ENCODE measurements at regions not wholly inside any gene's neighbourhood (a gene's known extent, or its start where the extent isn't known, plus 50 kb on each side); places are given as distances from the start of the nearest gene placed in this dataset.
"Not testable (repeated sequence)": the region's sequence is repeated elsewhere in the genome, so short reads cannot be mapped to it uniquely, and the experiment has no call there.

- DNase-seq, result no peak
Observed at GRCh38 chr9:10843151-10843550, 230.3 kb upstream of the PTPRD start.

GRCh38 chr9:10855847-10856246 is 243.0 kb upstream of the PTPRD start:
- DNase-seq, result peak; percentile 43

- DNase-seq, result no peak
Observed at GRCh38 chr9:10858817-10859216, 246.0 kb upstream of the PTPRD start.

DNA sequence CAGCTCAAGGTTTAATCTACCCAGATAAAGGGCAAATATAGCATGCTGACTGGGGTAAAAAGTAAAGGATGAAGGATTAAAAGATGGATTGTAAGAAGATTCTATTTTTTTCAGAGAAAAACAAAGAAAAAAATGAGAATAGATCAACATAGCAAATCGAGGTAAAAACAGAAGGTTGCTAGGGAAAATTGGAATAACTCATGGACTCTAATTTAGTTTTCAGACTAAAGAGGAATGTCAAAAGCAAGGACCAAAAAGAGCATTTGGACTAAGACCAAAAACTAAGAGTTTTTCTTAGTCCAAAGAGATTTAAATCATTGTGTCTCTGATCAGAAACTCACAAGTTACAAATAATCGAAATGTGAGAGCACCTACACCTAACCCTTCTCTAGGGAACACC is 250.7 kb upstream of the PTPRD start:
- DNase-seq, result no peak

DNA sequence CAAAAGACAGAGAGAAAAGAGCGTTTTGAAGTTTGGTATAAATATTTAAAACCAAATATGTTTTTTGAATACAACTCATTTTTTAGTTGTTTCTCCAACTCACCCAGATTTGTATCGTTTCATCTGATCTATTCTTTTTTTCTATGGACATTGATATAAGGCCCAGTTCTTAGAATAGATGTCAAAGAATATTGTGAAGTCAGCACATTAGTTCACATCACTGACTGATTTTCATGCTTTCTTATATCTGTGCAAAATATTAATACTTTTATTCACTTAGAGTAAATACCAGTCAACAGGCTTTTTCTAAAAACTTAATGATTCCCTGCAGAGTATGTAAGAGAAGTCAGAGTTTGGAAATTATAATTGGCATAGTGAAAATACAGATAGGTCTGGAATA is 254.4 kb upstream of the PTPRD start:
- DNase-seq, result no peak

- DNase-seq, result no peak
Observed at GRCh38 chr9:10869687-10870086, 256.9 kb upstream of the PTPRD start.

DNA sequence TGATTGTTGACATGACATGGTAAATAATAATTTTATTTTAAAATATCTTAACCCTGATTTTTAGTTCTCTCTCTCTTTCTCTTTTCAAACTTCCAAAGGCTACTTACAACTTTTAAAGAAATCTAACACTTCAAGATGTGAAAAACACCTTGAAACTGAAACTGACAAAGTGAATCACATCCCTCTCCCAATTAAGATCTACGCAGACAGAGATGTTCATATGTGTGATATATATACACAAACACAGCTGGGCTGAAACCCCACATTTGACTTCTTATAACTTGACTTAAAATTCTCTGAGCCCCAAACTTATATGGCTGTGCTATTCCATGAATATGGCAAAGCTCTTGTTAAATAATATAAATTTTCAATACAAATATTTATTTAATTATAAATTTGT is 261.2 kb upstream of the PTPRD start:
- DNase-seq, result no peak

GRCh38 chr9:10875752-10876151 is 262.9 kb upstream of the PTPRD start:
- no peak for DNase-seq

- DNase-seq, result no peak
Observed at GRCh38 chr9:10876333-10876732, 263.5 kb upstream of the PTPRD start.

DNA sequence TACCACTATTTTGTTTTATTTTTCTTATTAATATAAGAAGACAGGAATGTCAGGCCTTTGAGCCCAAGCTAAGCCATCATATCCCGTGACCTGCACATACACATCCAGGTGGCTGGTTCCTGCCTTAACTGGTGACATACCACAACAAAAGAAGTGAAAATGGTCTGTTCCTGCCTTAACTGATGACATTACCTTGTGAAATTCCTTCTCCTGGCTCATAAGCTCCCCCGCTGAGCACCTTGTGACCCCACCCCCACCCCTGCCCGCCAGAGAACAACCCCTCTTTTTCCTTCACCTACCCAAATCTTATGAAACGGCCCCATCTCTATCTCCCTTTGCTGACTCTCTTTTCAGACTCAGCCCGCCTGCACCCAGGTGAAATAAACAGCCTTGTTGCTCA is 277.5 kb upstream of the PTPRD start:
- not testable (repeated sequence) for DNase-seq

- no peak for DNase-seq
Observed at GRCh38 chr9:10899509-10899908, 286.7 kb upstream of the PTPRD start.

GRCh38 chr9:10903969-10904368 is 291.2 kb upstream of the PTPRD start:
- no peak for DNase-seq

DNA sequence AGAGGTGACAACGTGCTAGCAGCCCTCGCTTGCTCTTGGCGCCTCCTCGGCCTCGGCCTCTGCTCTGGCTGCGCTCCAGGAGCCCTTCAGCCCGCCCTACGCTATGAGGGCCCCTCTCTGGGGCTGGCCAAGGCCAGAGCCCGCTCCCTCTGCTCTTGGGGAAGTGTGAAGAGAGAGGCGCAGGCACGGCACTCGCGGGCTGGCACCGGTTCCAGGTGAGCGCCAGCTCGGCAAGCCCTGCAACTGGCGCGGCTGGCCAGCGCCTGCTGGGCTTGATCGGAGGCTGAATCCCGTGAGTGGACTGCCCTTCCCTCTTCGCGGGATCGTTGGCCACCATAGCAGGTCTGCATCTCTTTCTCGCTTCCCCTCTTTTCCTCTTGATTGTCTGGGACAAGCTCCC is 298.0 kb upstream of the PTPRD start:
- no peak for DNase-seq

GRCh38 chr9:10911373-10911772 is 298.6 kb upstream of the PTPRD start:
- DNase-seq, result no peak

GRCh38 chr9:10917001-10917400 is 304.2 kb upstream of the PTPRD start:
- no peak for DNase-seq

DNA sequence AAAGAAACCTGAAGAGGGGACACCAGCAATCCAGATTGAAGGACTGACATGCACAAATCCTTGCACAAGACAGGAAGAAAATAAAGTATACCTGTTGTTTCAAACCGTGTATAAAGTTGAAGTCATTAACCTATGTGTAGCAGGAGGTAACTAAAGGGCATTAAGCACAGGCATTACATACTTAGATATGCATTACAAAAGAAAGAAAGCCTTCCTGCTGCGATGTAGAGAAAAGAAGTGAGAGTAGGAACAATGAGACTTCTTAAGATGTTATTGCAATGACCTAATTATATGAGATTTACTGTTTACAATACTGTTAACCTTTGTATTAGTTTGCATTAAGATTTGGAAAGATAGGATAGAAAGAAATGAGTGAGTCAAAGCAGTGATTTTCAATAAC is 308.9 kb upstream of the PTPRD start:
- no peak for DNase-seq

- DNase-seq, result no peak
Observed at GRCh38 chr9:10925896-10926295, 313.1 kb upstream of the PTPRD start.

DNA sequence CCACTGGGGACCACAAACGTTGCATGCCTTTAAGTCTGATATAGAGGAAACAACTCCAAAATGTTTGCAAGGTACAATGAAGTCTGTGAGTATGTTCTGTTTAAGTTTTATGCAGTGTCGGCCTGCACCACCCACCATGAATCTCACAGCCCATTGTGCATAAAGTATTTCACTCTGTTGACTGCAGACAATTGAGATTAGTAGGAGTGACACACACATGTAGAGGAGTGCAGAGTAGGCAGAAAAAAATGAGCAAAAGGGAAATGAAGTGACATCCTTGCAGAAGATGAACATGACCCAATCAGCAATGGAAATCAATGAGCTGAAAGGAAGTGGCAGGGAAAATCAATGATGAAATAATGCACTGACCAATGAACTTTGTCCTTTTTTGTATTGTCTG is 315.6 kb upstream of the PTPRD start:
- DNase-seq, result no peak

DNA sequence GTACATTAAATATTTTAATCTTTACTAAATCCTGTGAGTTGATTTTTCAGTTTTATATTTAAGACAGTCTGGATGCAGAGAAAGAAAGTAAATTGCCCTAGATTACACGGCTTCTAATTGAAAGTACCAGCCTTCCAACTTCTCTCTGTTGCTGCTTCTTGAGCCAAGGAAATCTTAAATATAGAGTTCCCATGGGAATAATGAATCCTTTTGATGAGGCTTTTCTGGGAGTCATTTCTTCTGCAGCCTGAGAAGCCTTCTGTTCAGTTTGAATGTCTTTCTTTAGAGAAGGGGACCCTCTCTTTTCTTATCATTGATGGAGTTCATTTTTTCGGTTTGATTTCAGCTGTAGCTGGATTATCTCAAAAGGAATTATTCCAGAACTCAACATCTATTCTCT is 317.3 kb upstream of the PTPRD start:
- no peak for DNase-seq

DNA sequence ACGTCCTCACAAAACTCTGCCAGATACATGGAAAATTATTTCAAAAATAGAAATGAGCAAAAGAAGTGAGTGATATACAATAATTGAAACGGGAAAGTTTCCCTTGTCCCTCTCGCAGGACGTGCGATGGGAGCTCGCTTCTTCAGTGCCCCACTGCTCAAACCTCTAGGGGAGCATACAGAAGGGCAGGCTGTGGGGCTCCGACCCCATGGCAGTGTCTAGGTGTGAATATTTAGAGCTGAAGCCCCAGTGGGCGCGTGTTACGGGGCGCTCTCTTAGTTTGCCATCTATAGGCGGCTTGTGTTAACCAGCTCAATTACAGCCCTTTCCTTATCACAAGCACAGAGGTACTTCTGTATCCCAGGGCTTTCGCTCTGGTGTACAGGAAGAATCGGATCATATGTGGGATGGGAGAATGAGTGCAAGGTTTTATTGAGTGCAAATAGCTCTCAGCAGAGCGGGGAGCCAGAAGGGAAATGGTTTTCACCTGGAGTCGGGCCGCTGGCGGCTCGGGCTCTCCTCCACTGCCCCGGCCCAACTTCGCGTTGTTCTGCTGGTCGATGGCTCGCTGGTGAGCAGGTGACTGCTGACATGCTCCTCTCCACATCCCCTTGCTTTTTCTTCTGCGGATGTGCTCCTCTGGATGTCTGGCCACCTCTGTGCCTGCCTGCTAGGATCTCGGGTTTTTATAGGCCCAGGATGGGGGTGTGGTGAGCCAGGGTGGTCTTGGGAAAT is 334.0 kb upstream of the PTPRD start:
- no peak for DNase-seq

- DNase-seq, result no peak
Observed at GRCh38 chr9:10957878-10958277, 345.1 kb upstream of the PTPRD start.

- no peak for DNase-seq
Observed at GRCh38 chr9:10961883-10962282, 349.1 kb upstream of the PTPRD start.

DNA sequence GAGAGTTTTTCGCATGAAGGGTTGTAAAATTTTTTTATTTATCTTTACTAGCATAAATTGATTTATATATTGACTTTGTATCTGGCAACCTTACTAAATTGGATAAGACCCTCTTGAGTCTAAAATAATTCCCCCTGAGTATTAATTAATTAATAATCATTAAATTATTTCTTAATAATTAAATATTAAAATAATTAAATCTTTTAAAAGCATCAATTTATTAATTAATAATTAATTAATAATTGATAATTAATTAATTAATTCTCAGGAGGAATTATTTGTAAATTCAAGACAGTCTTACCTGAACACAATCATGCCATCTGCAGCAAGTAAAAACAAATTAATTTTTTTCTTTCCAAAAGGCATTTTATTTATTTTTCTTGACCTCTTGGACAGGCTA is 370.4 kb upstream of the PTPRD start:
- DNase-seq, result no peak

- DNase-seq, result no peak
Observed at GRCh38 chr9:10999646-11000045, 386.8 kb upstream of the PTPRD start.

GRCh38 chr9:11001546-11001945 is 388.7 kb upstream of the PTPRD start:
- no peak for DNase-seq

DNA sequence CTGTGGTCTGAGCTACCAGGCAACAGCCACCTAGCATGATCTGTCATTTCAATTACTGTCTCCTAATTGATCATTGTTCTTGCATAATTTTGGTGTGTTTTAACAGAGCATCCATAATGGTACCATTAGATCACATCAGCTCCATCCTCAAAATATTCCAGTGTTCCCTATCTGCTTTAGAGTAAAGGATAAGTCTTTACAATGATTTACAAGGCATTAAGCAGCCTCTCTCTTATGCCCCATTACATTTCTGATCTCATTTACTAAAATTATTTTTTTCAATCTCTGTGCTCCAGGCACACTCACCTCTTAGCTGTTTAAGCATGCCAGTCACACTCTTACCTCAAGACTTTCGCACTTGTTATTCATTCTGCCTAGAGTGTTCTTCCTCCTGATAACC is 389.9 kb upstream of the PTPRD start:
- no peak for DNase-seq
